Panc1 (cell line): ENCODE measurements at regions not wholly inside any gene's neighbourhood (a gene's known extent, or its start where the extent isn't known, plus 50 kb on each side); places are given as distances from the start of the nearest gene placed in this dataset.

Experiments
- ATAC-seq: fragments of 200-7000 bp; cut with Tn5 transposase; 2 replicates; pipeline ENCODE4 v1.9.1; 2020; ENCODE audit warnings: mild to moderate bottlenecking, moderate library complexity
- BruUV-seq: library from RNA; stranded (reverse); fragments of 400-500 nt; replicated peaks from 2 replicates; lab custom pipeline; 2021; lab: Mats Ljungman, UMichigan
- CTCF ChIA-PET: fragments of 300-600 bp; sonication (Branson Sonifier 250); formaldehyde crosslinking; loops from one replicate; lab custom pipeline; 2022; ENCODE audit warnings: antibody characterized with exemption; lab: Charles Lee
- POLR2A ChIA-PET: fragments of 300-600 bp; sonication (Branson Sonifier 250); formaldehyde crosslinking; loops from one replicate; lab custom pipeline; 2022; ENCODE audit warnings: antibody characterized with exemption; lab: Charles Lee
- DNase-seq: peaks from one replicate; pipeline ENCODE4 v3.0.0-alpha.2; 2010; ENCODE audit warnings: low read depth, low spot score
- H3K27ac ChIP-seq: 2 replicates; pipeline ENCODE4 v1.5.1; 2011; ENCODE audit warnings: mild to moderate bottlenecking, low read length, inconsistent platforms
- H3K27me3 ChIP-seq: fragments of 200-500 bp; sonication (Bioruptor generic); 2 replicates; pipeline ENCODE4 v1.6.0; 2014; ENCODE audit warnings: low read length, inconsistent platforms; ENCODE audit not compliant: control insufficient read depth, insufficient read depth
- H3K36me3 ChIP-seq: fragments of 200-500 bp; sonication (Bioruptor generic); 2 replicates; pipeline ENCODE4 v1.5.1; 2014; ENCODE audit warnings: inconsistent platforms, mild to moderate bottlenecking, low read length, moderate library complexity; ENCODE audit not compliant: control insufficient read depth, insufficient read depth
- H3K4me1 ChIP-seq: 2 replicates; pipeline ENCODE4 v1.5.1; 2011; ENCODE audit warnings: inconsistent platforms, mild to moderate bottlenecking, low read length, moderate library complexity; ENCODE audit not compliant: control insufficient read depth, insufficient read depth
- H3K4me3 ChIP-seq, 2 experiments: 2 replicates each; pipeline ENCODE4 v1.5.1; 2011 to 2012; ENCODE audit warnings: low read depth in 2 of 2, low read length in 2 of 2, mild to moderate bottlenecking in 2 of 2, inconsistent platforms in 1 of 2, moderate library complexity in 1 of 2
- H3K9me3 ChIP-seq: fragments of 200-500 bp; sonication (Bioruptor generic); 2 replicates; pipeline ENCODE4 v1.5.1; 2014; ENCODE audit warnings: low read depth, mild to moderate bottlenecking, inconsistent platforms, low read length, moderate library complexity; ENCODE audit not compliant: control insufficient read depth, insufficient read depth
- CTCF ChIP-seq: fragments of 450-650 bp; IDR thresholded peaks from 2 replicates; pipeline ENCODE4 v1.5.1; 2017; ENCODE audit warnings: mild to moderate bottlenecking
- POLR2AphosphoS5 ChIP-seq: IDR thresholded peaks from 2 replicates; pipeline ENCODE4 v1.6.1; 2012; ENCODE audit warnings: mild to moderate bottlenecking, low read depth, low read length, moderate library complexity
- REST ChIP-seq, 2 experiments: IDR thresholded peaks; 2 replicates each; pipeline ENCODE4 v1.6.1; 2011 to 2012; ENCODE audit warnings: low read depth in 2 of 2, control low read depth in 1 of 2, low read length in 1 of 2, mild to moderate bottlenecking in 1 of 2, moderate library complexity in 1 of 2; ENCODE audit not compliant: insufficient read depth in 1 of 2
- SIN3A ChIP-seq: IDR thresholded peaks from 2 replicates; pipeline ENCODE4 v1.6.1; 2012; ENCODE audit warnings: low read depth, mild to moderate bottlenecking, low read length, moderate library complexity, borderline replicate concordance; ENCODE audit not compliant: insufficient read depth
- TCF7L2 ChIP-seq: IDR thresholded peaks from 2 replicates; pipeline ENCODE4 v1.6.1; 2011; ENCODE audit warnings: mild to moderate bottlenecking, low read depth, low read length, inconsistent platforms
- in situ Hi-C: cut with HindIII; loops from 2 replicates; pipeline ENCODE4 v1.10.0; 2016; ENCODE audit warnings: low sequenced_read_pairs, low pct_unique_long_range_greater_than_20kb
- intact Hi-C: fragments of 100-400 bp; cut with micrococcal nuclease; formaldehyde crosslinking; loops from one replicate; pipeline ENCODE4 v1.10.0; 2022; ENCODE audit not compliant: unreplicated experiment

- ChIA-PET CTCF (no interaction called here), POLR2A (no interaction called here)
- TF ChIP-seq POLR2AphosphoS5, result no peak
- no peak for TF ChIP-seq SIN3A
- no peak for TF ChIP-seq REST (IDR thresholded peaks at IDR 0.05; ENCODE audit: insufficient read depth in 1 of 2, low read depth in 2 of 2, low read length in 1 of 2)
- TF ChIP-seq TCF7L2, result no peak
- TF ChIP-seq CTCF, result no peak
- BruUV-seq, result no TSS peak
- Histone ChIP-seq H3K27me3 (no peaks in the 10 kb centered on the region), H3K4me3 (no peak overlapping the region), H3K27ac (no peak overlapping the region), H3K9me3 (no peaks in the 10 kb centered on the region), H3K4me1 (no peaks in the 10 kb centered on the region), H3K36me3 (no peaks in the 10 kb centered on the region)
- intact Hi-C loops, result no loop called here
- ATAC-seq, result no peak
- no peak for DNase-seq
- in situ Hi-C loops, result no loop called here
Measured at GRCh38 chr4:24382381-24382780, 202.0 kb downstream of the DHX15 start.

GRCh38 chr4:24380957-24381665, 203.2 kb downstream of the DHX15 start:
- POLR2A ChIA-PET, result no interaction called here

More at GRCh38 chr4:24380957-24381665, 203.2 kb downstream of the DHX15 start:
- CTCF ChIA-PET, result no interaction called here
- intact Hi-C loops (no loop called here), in situ Hi-C loops (no loop called here)
- TF ChIP-seq SIN3A, result no peak
- TF ChIP-seq REST (IDR thresholded peaks at IDR 0.05; ENCODE audit: insufficient read depth in 1 of 2, low read depth in 2 of 2, low read length in 1 of 2), result no peak
- TF ChIP-seq POLR2AphosphoS5, result no peak
- TF ChIP-seq CTCF, result no peak
- TF ChIP-seq TCF7L2, result no peak
- no peaks in the 10 kb centered on the region for H3K27me3 ChIP-seq
- no peaks in the 10 kb centered on the region for H3K36me3 ChIP-seq
- H3K4me3 ChIP-seq, result no peak overlapping the region
- no peaks in the 10 kb centered on the region for H3K4me1 ChIP-seq
- DNase-seq, result no peak
- ATAC-seq, result no peak
- H3K9me3 ChIP-seq, result no peaks in the 10 kb centered on the region
- BruUV-seq, result no TSS peak
- no peak overlapping the region for H3K27ac ChIP-seq
